Esophagus squamous epithelium (tissue), 4 donors: ENCODE measurements at regions not wholly inside any gene's neighbourhood (a gene's known extent, or its start where the extent isn't known, plus 50 kb on each side); places are given as distances from the start of the nearest gene placed in this dataset.

Experiments
- POLR2A ChIP-seq, 4 donors: fragments of 450-650 bp; IDR thresholded peaks; one replicate each; pipeline ENCODE4 v1.6.1; 2017; ENCODE audit warnings: antibody characterized with exemption in 4 of 4, mild to moderate bottlenecking in 4 of 4, moderate library complexity in 3 of 4
- TF ChIP-seq, protein P1 (sequence below), 6 experiments: fragments of 450-650 bp in 4 of 6; fragments of 200-600 bp in 2 of 6; sonication (generic) in 2 of 6; IDR thresholded peaks; one replicate each; pipeline ENCODE4 v1.5.1; 2016 to 2019; ENCODE audit warnings: antibody characterized with exemption in 6 of 6, mild to moderate bottlenecking in 4 of 6, moderate library complexity in 4 of 6

DNA sequence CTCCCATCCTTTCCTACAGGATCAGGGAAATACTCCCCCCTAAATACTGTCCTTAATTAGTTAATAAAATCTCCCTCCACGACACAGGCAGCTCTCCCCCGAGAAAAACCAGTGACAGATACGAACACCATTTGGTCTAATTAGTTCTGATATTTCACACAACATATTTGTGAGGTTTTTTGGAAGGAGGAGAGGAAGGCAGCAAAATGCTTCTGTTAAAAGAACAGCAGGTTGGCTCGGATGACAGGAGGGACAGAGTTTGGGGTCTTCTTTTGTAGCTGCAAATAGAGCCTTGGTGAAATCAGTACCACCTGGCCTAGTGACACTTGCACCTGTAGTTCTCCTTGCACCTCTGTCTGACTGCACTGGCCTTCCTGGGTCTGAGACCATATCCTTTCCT lies 507.0 kb downstream of the PLXNA4 start:
- TF ChIP-seq, protein P1, sequence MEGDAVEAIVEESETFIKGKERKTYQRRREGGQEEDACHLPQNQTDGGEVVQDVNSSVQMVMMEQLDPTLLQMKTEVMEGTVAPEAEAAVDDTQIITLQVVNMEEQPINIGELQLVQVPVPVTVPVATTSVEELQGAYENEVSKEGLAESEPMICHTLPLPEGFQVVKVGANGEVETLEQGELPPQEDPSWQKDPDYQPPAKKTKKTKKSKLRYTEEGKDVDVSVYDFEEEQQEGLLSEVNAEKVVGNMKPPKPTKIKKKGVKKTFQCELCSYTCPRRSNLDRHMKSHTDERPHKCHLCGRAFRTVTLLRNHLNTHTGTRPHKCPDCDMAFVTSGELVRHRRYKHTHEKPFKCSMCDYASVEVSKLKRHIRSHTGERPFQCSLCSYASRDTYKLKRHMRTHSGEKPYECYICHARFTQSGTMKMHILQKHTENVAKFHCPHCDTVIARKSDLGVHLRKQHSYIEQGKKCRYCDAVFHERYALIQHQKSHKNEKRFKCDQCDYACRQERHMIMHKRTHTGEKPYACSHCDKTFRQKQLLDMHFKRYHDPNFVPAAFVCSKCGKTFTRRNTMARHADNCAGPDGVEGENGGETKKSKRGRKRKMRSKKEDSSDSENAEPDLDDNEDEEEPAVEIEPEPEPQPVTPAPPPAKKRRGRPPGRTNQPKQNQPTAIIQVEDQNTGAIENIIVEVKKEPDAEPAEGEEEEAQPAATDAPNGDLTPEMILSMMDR (IDR thresholded peaks at IDR 0.05): no peak
- TF ChIP-seq POLR2A (IDR thresholded peaks at IDR 0.05): no peak
